Gastrocnemius medialis (tissue), 4 donors: ENCODE measurements at regions not wholly inside any gene's neighbourhood (a gene's known extent, or its start where the extent isn't known, plus 50 kb on each side); places are given as distances from the start of the nearest gene placed in this dataset.

Experiments used
- POLR2A ChIP-seq, 2 donors: fragments of 450-650 bp; IDR thresholded peaks; one replicate each; pipeline ENCODE4 v1.6.1; 2017; ENCODE audit warnings: antibody characterized with exemption in 2 of 2, mild to moderate bottlenecking in 2 of 2, moderate library complexity in 2 of 2
- TF ChIP-seq, protein P1 (sequence below), 5 experiments: fragments of 450-650 bp in 3 of 5; fragments of 200-600 bp in 2 of 5; sonication (generic) in 2 of 5; IDR thresholded peaks in 4 of 5; conservative IDR thresholded peaks in 1 of 5; 1 replicate in 4 of 5; 2 replicates in 1 of 5; pipeline ENCODE4 v1.5.1; 2016 to 2019; ENCODE audit warnings: antibody characterized with exemption in 5 of 5, mild to moderate bottlenecking in 3 of 5, moderate library complexity in 3 of 5

DNA sequence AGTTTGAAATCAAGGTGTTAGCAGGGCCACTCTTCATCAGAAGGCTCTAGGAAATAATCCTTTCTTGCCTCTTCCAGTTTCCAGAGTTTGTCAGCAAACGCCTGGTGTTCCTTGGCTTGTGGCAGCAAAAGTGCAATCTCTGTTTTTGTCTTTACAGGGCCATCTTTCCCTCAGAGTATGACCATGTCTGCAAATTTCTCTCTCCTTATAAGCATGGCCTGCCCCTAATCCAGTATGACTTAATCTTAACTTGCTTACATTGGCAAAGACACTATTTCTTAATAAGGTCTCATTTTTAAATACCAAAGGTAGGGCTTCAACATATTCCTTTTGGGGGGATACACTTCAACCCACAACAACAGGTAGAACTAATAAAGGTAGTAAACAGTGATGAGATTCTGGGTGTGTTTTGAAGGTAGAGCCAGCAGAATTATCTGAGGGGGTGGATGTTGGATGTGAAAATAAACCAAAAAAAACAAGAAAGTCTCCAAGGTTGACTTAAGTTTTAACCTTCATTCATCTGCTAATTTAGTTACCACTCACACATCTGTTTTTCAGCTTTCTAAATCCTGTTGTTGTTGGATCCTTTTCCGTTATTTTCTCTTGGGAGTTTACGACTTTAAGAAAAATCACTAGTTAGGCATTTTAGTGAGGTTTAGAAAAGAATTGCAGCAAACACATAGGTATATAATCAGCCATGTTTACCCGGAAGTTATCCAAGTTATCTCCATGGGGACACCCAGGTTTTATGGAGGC, 234.4 kb upstream of the FIGN start:
- TF ChIP-seq, protein P1, sequence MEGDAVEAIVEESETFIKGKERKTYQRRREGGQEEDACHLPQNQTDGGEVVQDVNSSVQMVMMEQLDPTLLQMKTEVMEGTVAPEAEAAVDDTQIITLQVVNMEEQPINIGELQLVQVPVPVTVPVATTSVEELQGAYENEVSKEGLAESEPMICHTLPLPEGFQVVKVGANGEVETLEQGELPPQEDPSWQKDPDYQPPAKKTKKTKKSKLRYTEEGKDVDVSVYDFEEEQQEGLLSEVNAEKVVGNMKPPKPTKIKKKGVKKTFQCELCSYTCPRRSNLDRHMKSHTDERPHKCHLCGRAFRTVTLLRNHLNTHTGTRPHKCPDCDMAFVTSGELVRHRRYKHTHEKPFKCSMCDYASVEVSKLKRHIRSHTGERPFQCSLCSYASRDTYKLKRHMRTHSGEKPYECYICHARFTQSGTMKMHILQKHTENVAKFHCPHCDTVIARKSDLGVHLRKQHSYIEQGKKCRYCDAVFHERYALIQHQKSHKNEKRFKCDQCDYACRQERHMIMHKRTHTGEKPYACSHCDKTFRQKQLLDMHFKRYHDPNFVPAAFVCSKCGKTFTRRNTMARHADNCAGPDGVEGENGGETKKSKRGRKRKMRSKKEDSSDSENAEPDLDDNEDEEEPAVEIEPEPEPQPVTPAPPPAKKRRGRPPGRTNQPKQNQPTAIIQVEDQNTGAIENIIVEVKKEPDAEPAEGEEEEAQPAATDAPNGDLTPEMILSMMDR (IDR thresholded peaks at IDR 0.05 in 4 of 5, conservative IDR thresholded peaks at IDR 0.05 in 1 of 5): no peak
- no peak for TF ChIP-seq POLR2A (IDR thresholded peaks at IDR 0.05)
